Upper lobe of left lung (tissue), 4 donors: ENCODE measurements at regions not wholly inside any gene's neighbourhood (a gene's known extent, or its start where the extent isn't known, plus 50 kb on each side); places are given as distances from the start of the nearest gene placed in this dataset.

Source experiments
- EP300 ChIP-seq, 4 donors: sonication (generic); formaldehyde crosslinking; IDR thresholded peaks; one replicate each; pipeline ENCODE4 v1.5.1; 2017; ENCODE audit warnings: antibody characterized with exemption in 4 of 4, control low read depth in 2 of 4
- POLR2A ChIP-seq, 4 donors: fragments of 450-650 bp; IDR thresholded peaks; one replicate each; pipeline ENCODE4 v1.5.1; 2016 to 2017; ENCODE audit warnings: antibody characterized with exemption in 4 of 4, mild to moderate bottlenecking in 2 of 4
- POLR2AphosphoS5 ChIP-seq, 2 donors: sonication (generic); formaldehyde crosslinking; IDR thresholded peaks; one replicate each; pipeline ENCODE4 v1.5.1; 2017; ENCODE audit warnings: antibody characterized with exemption in 2 of 2
- TF ChIP-seq, protein P1 (sequence below), 6 experiments: fragments of 450-650 bp in 4 of 6; fragments of 200-600 bp in 2 of 6; sonication (generic) in 2 of 6; IDR thresholded peaks; one replicate each; pipeline ENCODE4 v1.5.1; 2016 to 2019; ENCODE audit warnings: antibody characterized with exemption in 6 of 6

GRCh38 chr21:16695074-16695473, 817.8 kb upstream of the CXADR start:
- TF ChIP-seq POLR2A (IDR thresholded peaks at IDR 0.05) (no peak), EP300 (IDR thresholded peaks at IDR 0.05) (no peak), POLR2AphosphoS5 (IDR thresholded peaks at IDR 0.05) (no peak)
- TF ChIP-seq, protein P1, sequence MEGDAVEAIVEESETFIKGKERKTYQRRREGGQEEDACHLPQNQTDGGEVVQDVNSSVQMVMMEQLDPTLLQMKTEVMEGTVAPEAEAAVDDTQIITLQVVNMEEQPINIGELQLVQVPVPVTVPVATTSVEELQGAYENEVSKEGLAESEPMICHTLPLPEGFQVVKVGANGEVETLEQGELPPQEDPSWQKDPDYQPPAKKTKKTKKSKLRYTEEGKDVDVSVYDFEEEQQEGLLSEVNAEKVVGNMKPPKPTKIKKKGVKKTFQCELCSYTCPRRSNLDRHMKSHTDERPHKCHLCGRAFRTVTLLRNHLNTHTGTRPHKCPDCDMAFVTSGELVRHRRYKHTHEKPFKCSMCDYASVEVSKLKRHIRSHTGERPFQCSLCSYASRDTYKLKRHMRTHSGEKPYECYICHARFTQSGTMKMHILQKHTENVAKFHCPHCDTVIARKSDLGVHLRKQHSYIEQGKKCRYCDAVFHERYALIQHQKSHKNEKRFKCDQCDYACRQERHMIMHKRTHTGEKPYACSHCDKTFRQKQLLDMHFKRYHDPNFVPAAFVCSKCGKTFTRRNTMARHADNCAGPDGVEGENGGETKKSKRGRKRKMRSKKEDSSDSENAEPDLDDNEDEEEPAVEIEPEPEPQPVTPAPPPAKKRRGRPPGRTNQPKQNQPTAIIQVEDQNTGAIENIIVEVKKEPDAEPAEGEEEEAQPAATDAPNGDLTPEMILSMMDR (IDR thresholded peaks at IDR 0.05), result no peak
